ENCODE measurements at regions not wholly inside any gene's neighbourhood (a gene's known extent, or its start where the extent isn't known, plus 50 kb on each side); places are given as distances from the start of the nearest gene placed in this dataset.

GRCh38 chr7:69328516-69328915 lies 269.8 kb upstream of the AUTS2 start:
- intact Hi-C loops (cut with DNase I) = no loop called here
- TF ChIP-seq CTCF (IDR thresholded peaks at IDR 0.05) = no peak
- no peak overlapping the region for H3K9ac ChIP-seq (ENCODE audit: low read depth in 2 of 2, low read length in 2 of 2)

GRCh38 chr7:69334701-69335100 lies 263.6 kb upstream of the AUTS2 start:
- Histone ChIP-seq H3K27me3 (no peaks in the 10 kb centered on the region), H3K4me1 (no peaks in the 10 kb centered on the region), H3K9ac (ENCODE audit: low read depth in 2 of 2, low read length in 2 of 2) (no peak overlapping the region), H3K27ac (no peak overlapping the region), H3K36me3 (no peaks in the 10 kb centered on the region), H3K9me3 (no peaks in the 10 kb centered on the region), H3K4me3 (no peak overlapping the region)
- intact Hi-C loops (cut with DNase I) = no loop called here
- DNase-seq = no peak
- TF ChIP-seq CTCF (IDR thresholded peaks at IDR 0.05) = no peak

More at GRCh38 chr7:69328516-69328915, 269.8 kb upstream of the AUTS2 start:
- Histone ChIP-seq H3K9me3 (no peaks in the 10 kb centered on the region), H3K36me3 (no peaks in the 10 kb centered on the region), H3K27ac (no peak overlapping the region), H3K4me1 (no peaks in the 10 kb centered on the region), H3K27me3 (no peaks in the 10 kb centered on the region), H3K4me3 (no peak overlapping the region)
- DNase-seq = no peak

- H3K9me3 ChIP-seq = no peaks in the 10 kb centered on the region
- no peak overlapping the region for H3K9ac ChIP-seq (ENCODE audit: low read depth in 2 of 2, low read length in 2 of 2)
- intact Hi-C loops (cut with DNase I) = no loop called here
- no peak for TF ChIP-seq CTCF (IDR thresholded peaks at IDR 0.05)
- H3K36me3 ChIP-seq = no peaks in the 10 kb centered on the region
- H3K27me3 ChIP-seq = no peaks in the 10 kb centered on the region
- DNase-seq = no peak
- H3K4me3 ChIP-seq = no peak overlapping the region
- H3K4me1 ChIP-seq = no peaks in the 10 kb centered on the region
- no peak overlapping the region for H3K27ac ChIP-seq
Observed at GRCh38 chr7:69335331-69335730, 262.9 kb upstream of the AUTS2 start.

- TF ChIP-seq CTCF (IDR thresholded peaks at IDR 0.05) = no peak
- no peaks in the 10 kb centered on the region for H3K4me1 ChIP-seq
- intact Hi-C loops (cut with DNase I) = no loop called here
- H3K27ac ChIP-seq = no peak overlapping the region
- H3K9me3 ChIP-seq = no peaks in the 10 kb centered on the region
- H3K4me3 ChIP-seq = no peak overlapping the region
- DNase-seq = no peak
- no peak overlapping the region for H3K9ac ChIP-seq (ENCODE audit: low read depth in 2 of 2, low read length in 2 of 2)
- H3K27me3 ChIP-seq = no peaks in the 10 kb centered on the region
- H3K36me3 ChIP-seq = no peaks in the 10 kb centered on the region
Observed at GRCh38 chr7:69336976-69337375, 261.3 kb upstream of the AUTS2 start.

GRCh38 chr7:69338144-69338543 lies 260.1 kb upstream of the AUTS2 start:
- Histone ChIP-seq H3K4me1 (no peaks in the 10 kb centered on the region), H3K27me3 (no peaks in the 10 kb centered on the region), H3K27ac (no peak overlapping the region), H3K9ac (ENCODE audit: low read depth in 2 of 2, low read length in 2 of 2) (no peak overlapping the region), H3K4me3 (no peak overlapping the region), H3K36me3 (no peaks in the 10 kb centered on the region), H3K9me3 (no peaks in the 10 kb centered on the region)
- intact Hi-C loops (cut with DNase I) = no loop called here
- no peak for DNase-seq
- no peak for TF ChIP-seq CTCF (IDR thresholded peaks at IDR 0.05)

GRCh38 chr7:69341288-69341687 lies 257.0 kb upstream of the AUTS2 start:
- no peaks in the 10 kb centered on the region for H3K27me3 ChIP-seq
- H3K9ac ChIP-seq (ENCODE audit: low read depth in 2 of 2, low read length in 2 of 2) = no peak overlapping the region
- H3K9me3 ChIP-seq = no peaks in the 10 kb centered on the region
- DNase-seq = no peak
- intact Hi-C loops (cut with DNase I) = no loop called here
- H3K27ac ChIP-seq = no peak overlapping the region
- H3K4me1 ChIP-seq = no peaks in the 10 kb centered on the region
- no peak overlapping the region for H3K4me3 ChIP-seq
- TF ChIP-seq CTCF (IDR thresholded peaks at IDR 0.05) = no peak
- H3K36me3 ChIP-seq = no peaks in the 10 kb centered on the region

Measured in colonic mucosa (tissue), 4 donors.